Activated CD4-positive, alpha-beta T cell treated with anti-CD3 and anti-CD28 coated beads for 24 hours (primary cell): ENCODE measurements at regions not wholly inside any gene's neighbourhood (a gene's known extent, or its start where the extent isn't known, plus 50 kb on each side); places are given as distances from the start of the nearest gene placed in this dataset.
"Not testable (repeated sequence)": the region's sequence is repeated elsewhere in the genome, so short reads cannot be mapped to it uniquely, and the experiment has no call there.

Experiments used
- DNase-seq, 2 donors: peaks; one replicate each; pipeline ENCODE4 v3.0.0-alpha.2; 2020; ENCODE audit warnings: low read depth in 2 of 2

DNA sequence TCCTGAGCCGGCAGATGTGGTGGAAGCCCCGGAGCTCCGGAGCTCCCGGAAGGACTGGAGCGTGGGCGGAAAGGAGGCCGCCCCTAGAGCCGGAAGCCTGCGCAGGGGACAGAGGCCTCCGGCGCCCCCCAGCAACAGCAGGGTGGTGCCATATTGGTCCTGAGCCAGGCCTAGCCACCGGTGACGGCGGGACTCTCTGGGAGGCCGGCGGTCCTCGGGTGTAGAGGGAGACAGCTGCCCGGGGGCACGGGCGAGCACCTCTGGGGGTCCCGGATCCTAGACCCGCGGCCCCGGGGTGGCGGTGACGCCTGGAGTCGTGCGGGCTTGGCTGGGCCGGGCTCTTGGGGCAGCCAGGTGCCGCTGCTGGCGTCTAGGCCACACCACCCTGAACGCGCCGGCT is 1472.2 kb downstream of the FOXD4L5 start:
- DNase-seq = not testable (repeated sequence)

DNA sequence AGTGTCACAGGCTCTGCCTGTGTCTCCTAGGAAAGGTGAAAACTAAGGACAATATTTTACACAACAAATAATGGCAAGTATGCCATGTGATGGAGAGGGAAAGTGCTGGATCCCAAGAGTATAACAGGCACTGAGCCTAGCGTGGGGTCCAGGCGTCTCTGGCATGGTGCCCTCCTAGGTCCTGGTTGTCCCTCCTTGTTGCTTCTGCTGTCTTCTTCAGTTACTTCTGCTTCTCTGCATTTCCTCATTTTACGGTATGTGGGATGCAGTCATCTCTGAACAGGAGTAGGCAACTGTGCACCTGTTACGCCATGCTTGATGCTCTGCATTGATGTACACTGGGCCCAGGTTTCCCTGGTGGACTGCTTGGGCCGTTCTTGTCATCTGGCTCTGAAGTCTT is 1480.8 kb downstream of the FOXD4L5 start:
- DNase-seq = not testable (repeated sequence)

DNA sequence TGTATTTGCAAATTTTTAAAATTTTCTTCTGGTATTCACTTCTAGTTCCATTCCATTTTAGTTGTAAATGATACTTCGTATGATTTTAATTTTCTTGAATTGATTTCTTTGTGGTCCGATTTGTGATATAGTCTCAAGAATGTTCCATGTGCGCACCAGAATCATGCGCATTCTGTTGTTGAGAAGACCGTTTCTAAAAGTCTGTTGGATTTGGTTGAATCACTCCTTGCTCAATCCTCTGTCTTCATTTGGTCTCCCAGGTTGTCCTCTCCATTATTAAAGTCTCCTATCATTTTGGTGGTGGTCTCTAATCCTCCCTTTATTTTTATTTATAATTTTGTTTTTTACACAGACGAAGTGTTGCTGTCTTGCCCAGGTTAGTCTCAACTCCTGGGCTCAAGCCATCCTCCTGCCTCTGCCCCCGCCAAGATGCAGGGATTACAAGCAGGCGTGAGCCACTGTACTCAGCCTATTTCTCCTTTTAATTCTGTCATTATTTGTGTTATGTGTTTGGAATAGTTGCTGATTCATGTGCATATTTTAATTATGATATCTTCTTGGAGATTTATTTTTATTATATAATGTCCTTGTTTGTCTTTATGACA is 1490.8 kb downstream of the FOXD4L5 start:
- not testable (repeated sequence) for DNase-seq

DNA sequence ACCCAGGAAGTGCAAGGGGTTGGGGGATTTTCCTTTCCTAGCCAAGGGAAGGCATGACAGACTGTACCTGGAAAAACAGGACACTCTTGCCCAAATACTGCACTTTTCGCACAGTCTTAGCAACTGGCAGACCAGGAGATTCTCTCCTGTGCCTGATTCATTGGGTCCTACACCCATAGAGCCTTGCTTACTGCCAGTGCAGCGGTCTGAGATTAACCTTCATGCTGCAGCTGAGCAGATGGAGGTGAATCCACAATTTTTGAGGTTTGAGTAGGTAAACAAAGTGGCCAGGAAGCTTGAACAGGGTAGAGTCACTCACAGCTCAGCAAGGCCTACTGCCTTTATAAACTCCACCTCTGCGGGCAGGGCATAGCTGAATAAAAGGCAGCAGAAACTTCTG is 1497.6 kb downstream of the FOXD4L5 start:
- DNase-seq = not testable (repeated sequence)

DNA sequence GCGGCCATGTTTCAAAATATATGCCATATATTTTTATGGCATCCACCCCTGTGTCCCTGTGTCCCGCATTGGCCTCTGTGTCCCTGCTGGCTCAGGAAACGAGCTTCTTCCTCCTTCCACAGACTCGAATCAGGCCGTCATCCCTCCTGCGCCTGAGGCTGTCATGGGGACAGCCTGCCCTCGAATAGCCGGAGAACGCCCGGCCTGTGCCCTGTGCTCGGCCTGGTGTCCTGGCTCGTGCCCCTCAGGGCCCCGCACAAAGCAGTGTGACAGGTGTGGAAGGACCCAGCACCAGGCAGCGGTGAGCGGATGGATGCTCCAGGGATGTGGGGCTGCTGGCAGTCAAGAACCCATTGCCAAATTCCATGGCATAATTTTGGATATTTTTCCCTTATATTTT is 1500.0 kb downstream of the FOXD4L5 start:
- not testable (repeated sequence) for DNase-seq

DNA sequence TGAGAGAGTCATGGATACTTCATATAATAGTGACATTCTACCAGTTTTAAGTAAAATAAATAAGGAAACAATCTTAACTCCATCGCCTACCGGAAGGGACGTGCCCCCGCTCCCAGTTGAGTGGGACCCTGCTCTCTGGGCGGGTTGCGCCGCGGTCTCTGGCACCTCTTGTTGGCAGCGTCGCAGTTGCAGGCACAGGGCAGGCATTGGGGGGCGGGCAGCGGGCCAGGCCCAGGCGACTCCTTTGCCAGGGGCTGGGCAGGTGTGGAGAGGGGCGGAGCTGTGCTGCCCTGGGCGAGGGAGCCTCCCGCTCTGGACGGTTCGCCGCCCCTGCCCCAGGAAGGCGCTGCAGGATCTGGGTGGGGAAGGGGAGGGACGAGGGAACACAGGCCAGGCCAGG is 1500.6 kb downstream of the FOXD4L5 start:
- not testable (repeated sequence) for DNase-seq

DNA sequence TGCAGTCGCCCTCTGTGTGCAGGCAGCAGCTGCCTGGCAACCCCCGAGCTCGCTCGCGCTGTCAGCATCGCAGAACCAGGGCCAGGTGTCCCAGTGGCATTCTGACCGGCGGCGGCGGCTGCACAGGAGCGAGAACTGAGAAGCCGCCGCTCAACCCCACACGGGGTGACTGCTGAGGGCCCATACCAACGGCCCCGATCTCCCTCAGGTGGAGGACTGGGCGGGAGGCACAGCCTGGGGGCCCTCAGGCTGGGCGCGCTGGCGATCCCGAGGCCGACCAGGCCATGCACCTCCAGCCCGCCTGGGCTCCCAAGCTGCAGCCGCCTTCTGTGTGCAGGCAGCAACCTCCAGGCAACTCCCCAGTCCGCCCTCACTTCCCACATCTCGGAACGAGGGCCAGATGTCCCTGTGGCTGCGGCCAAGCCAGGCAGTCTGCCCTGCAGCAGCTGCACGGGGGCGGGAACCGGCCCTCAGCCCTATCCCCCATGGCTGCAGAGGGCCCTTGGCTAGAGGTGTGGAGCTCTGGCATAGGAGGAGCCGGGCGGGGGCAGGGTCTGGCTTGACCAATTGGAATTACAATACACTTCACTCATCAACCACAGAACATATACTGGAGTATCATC is 1503.1 kb downstream of the FOXD4L5 start:
- not testable (repeated sequence) for DNase-seq

DNA sequence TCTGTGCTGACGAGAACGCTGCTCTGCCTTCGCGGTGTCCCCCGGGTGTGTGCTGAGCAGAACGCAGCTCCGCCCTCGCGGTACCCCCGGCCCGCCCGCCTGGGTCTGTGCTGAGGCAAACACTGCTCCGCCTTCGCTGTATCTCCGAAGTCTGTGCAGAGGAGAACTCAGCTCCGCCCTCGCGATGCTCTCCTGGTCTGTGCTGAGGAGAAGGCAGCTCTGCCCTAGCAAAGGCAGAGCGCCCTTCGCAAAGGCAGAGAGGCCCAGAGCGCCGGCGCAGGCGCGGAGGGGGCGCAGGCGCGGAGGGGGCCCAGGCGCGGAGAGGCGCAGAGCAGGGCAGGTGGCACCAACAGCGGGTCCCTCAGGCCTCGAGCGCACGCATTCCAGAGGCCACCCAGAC is 1503.6 kb downstream of the FOXD4L5 start:
- not testable (repeated sequence) for DNase-seq

DNA sequence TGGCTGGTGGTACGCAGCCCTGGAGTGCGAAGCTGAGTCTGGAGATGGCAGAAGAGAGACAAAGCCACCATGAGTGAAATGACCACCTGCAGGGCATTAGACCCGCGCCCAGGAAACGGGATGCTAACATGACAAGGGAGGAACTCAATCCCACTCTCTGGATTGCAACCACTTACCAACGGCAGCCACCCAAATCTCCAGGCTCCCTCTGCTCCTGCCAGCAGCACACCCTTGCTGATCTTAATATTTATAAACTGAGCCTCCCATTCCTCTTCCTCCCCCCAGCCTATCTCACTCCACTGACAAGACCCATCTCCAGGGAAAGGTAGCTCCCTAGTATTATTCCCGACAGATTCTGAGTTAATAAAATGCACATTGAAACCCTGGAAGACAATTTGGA is 1508.8 kb downstream of the FOXD4L5 start:
- DNase-seq = not testable (repeated sequence)

DNA sequence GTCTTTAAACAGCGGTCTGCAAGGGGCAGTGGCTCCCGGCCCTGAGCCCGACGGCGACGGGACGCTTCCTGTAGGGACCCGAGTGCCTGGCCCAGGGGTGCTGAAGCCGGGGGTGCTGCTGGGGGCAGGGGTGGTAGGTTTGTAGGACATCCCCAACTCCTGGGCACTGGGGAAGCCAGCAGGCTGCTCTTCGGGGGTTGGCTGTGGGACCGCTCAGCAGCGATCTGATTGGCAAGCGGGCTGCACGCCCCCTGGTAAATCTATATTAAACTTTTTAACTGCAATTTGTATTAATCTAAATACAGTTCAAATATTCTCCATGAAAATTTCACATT is 1510.0 kb downstream of the FOXD4L5 start:
- DNase-seq = not testable (repeated sequence)

DNA sequence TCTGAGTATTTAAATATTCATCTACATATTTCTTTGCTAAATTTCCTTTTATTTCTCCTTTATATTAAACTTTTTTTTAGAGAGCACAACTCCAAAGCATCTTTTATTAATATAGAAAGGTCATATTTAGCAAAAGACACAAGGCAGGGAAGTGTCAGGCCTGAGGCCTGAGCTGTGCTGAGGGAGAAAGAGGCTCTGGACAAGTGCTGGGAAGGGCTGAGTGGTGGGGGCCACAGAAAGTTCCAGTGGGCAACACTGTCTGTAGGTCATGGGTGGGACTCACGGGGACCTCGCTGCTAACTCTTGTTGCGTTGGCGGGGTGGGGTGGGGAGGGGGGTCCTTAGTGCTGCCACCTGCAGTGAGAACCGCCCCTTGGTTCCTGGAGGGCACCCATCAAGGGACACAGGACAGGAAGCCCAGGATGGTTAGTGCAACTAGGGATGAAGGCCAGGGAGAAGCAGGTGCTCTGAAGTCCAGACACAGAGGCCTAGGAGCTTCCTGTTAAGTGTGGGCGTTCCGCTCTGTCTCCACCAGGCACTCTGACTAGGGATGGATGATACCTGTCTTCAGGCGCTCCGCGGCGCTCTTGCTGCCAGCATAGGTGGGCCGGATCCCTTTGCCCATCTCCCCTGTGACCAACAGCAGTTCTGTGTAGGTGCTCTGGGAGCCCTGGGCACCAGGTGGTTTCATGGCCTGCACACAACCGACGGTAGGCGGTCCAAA is 1510.5 kb downstream of the FOXD4L5 start:
- not testable (repeated sequence) for DNase-seq

DNA sequence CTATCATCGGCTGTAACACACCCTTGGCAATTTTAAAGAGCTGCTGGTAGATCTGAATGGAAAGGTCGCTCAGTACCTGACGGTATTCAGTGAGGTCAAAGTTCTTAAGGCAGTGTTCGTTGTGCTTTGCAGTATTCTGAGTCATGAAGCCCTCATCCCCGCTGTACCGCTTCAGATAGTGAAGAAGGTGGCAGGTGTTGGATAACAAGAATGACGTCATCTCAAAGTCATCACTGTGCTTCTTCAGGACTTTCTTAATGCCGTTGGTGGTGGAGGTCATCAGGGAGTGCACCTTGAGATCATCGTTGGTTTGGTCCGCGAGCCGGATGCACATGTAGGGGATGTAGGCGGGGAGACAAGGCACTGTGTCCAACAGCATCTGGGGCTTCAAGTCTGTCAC is 1522.8 kb downstream of the FOXD4L5 start:
- not testable (repeated sequence) for DNase-seq

DNA sequence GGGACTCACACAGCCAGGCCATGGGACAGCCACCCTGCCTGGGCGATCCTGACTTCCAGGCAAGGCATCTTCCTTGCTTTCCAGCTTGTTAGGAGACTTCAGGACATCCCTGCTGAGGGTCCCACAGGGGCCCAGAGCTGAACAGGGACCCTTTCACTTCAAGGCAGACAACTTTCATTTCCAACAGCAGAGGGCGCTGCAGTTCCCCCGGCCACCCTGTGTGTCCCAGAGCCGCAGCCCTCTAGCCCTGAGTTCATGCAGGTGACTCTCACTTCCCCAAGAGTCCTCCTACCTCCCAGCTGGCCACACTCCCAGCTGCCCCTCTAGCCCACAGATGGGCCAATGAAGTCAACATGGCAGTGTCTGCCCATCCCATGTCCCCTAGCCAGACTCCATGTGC is 1556.0 kb downstream of the FOXD4L5 start:
- DNase-seq = not testable (repeated sequence)

DNA sequence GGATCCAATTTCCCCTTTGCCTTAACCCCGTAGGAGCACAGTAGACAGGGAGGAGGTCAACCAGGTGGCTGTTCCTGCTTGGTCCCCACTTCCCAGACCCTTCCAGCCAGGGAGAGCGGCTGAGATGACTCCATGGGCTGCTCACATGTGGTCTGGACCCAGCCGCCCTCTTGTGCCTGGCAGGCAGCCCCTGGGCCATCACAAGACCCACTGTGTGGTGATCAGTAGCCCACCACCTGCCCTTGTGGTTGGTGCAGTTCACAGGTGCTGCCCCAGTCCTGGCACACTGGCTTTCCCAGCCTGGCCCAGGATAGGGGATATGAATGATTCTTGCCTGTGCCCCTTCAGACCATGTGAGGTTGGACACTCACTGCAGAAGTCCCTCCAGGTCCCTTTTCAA is 1556.7 kb downstream of the FOXD4L5 start:
- DNase-seq = no peak

DNA sequence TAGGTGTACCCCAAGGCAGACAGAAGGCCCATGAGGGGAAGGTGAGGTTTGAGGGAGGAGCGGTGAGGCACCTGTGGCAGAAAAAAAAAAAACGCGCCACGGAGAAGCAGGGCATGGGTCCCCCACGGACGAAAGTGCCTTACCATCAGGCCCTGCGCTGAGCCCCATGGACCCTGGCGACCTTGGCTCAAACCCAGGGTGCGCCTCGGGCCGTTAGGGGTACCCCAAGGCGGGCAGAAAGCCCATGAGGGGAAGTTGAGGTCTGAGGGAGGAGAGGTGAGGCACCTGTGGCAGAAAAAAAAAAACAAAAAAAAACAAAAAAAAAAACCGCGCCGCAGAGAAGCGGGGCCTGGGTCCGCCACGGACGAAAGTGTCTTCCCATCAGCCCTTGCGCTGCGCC is 1576.7 kb downstream of the FOXD4L5 start:
- DNase-seq = not testable (repeated sequence)

DNA sequence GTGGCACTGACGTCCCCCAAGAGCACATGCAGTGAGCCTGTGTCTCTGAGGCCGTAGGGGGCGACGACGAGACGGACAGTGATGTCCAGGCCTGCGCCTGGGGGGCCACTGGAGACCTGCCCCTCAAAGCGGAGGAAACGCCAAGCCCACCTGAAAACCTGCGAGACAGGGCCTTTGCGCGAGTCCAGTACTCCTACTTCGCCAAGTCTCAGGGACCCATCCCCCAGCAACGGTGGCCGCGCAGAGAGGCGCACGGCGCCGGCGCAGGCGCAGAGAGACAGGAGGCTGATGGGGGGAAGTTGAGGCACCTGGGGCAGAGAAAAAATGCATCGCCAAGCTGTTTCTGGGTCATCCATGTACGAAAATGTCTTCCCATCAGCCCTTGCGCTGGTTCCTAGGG is 1580.6 kb downstream of the FOXD4L5 start:
- DNase-seq = not testable (repeated sequence)

DNA sequence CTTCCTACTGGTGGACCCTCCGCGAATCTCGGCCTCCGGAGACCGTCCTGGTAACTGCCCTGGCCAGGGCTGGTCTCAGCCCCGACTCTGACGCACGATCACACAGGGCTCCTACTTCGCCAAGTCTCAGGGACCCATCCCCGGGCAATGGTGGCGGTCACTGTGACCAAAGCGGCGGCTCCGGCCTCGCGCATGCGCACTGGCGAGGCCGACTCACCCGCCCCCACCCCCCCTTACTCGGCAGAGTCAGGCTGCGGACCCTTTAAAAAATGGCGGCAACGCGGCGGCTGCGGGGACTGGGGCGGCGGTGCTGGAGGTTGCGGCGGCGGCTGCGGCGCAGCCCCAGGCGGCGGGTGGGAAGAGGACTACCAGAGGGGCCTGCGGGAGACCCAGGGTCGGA is 1581.3 kb downstream of the FOXD4L5 start:
- DNase-seq = not testable (repeated sequence)

DNA sequence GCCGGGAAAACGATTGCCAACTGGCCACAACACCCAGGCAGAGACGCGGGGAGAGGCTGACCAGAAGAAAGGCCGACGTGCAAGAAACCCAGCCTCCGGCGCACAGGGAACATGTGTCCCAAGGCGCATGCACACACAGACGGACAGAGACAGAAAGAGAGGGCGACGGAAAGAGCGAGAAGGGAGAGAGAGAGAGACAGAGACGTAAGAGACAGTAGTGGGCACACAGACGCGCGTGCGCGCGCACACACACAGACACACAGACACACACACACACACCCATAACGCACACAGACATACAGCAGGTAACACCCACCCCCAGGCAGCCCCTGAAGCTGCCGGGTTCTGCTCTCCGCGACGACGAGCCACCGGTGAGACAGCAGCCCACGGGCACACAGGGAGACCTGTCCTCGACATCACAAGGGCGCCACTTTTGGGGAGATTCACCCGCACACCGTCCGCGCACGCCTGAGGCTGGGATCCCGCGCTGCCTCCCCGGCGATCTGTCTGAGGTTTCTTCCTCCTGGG is 1581.8 kb downstream of the FOXD4L5 start:
- DNase-seq = not testable (repeated sequence)
